Epithelial cell of esophagus (primary cell): ENCODE measurements at regions not wholly inside any gene's neighbourhood (a gene's known extent, or its start where the extent isn't known, plus 50 kb on each side); places are given as distances from the start of the nearest gene placed in this dataset.

Source experiments
- DNase-seq: peaks from one replicate; pipeline ENCODE4 v3.0.0; 2010; ENCODE audit warnings: low read depth
- H3K4me3 ChIP-seq: 2 replicates; pipeline ENCODE4 v1.5.1; 2011; ENCODE audit warnings: mild to moderate bottlenecking, low read length, control low read depth
- TF ChIP-seq, protein P1 (sequence below): IDR thresholded peaks from 2 replicates; pipeline ENCODE4 v1.5.1; 2011; ENCODE audit warnings: low read depth, mild to moderate bottlenecking, low read length, control low read depth, inconsistent platforms; ENCODE audit not compliant: insufficient read depth; ENCODE audit errors: missing control alignments

DNA sequence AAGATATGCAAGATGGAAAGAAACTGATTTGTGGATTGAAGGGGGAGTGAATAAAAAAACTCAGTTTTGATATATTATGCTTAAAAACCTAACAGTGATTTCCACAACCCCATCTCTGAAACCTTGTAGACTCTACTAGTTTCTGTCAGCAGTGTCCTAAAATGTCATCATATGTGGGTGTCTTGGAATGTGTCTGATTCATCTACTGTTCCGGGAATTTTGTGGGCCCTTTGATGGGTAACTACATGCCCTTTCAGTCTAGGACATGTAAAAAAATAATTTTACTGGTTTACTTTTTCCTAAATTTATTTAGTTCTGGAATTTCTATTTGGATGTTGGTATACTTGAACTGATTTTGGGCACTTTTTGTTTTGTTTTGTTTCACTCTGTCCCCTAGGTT lies 118.9 kb upstream of the NMUR2 start:
- DNase-seq, result peak; percentile 13
- TF ChIP-seq, protein P1, sequence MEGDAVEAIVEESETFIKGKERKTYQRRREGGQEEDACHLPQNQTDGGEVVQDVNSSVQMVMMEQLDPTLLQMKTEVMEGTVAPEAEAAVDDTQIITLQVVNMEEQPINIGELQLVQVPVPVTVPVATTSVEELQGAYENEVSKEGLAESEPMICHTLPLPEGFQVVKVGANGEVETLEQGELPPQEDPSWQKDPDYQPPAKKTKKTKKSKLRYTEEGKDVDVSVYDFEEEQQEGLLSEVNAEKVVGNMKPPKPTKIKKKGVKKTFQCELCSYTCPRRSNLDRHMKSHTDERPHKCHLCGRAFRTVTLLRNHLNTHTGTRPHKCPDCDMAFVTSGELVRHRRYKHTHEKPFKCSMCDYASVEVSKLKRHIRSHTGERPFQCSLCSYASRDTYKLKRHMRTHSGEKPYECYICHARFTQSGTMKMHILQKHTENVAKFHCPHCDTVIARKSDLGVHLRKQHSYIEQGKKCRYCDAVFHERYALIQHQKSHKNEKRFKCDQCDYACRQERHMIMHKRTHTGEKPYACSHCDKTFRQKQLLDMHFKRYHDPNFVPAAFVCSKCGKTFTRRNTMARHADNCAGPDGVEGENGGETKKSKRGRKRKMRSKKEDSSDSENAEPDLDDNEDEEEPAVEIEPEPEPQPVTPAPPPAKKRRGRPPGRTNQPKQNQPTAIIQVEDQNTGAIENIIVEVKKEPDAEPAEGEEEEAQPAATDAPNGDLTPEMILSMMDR, result no peak
- H3K4me3 ChIP-seq, result no peak overlapping the region

DNA sequence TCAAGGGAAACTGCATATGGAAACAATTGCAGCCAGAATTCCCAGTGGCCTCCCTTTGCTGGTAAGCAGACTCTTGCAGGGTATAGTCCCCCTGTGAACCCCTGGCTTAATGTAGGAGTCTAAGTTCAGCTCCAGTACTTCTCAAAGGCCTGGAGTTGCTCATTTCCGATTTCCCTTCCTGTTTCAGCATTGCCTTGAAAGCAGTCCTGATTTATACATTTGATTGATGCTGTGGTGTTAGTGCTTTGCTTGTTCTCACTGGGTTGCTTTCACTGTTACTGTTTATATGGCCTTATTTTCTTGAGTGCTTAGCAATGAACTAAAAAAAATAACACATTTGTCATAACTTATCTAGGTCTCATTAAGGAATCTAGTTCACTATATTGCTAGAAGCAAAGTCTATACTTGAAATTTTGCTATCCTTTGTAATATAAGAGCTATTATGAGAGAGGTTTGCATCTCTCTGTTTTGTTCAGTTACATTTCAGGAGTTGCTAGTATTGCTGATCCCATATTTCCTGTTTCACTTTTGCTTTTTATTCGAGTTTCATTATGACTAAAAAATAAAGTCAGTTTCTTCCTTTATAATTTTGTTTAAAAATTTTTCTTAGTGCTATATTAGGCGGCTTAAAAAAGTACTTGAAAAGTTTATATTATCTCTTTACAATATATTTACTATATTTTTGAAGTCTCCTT lies 122.4 kb upstream of the NMUR2 start:
- H3K4me3 ChIP-seq, result no peak overlapping the region
- TF ChIP-seq, protein P1, result no peak
- DNase-seq, result no peak

DNA sequence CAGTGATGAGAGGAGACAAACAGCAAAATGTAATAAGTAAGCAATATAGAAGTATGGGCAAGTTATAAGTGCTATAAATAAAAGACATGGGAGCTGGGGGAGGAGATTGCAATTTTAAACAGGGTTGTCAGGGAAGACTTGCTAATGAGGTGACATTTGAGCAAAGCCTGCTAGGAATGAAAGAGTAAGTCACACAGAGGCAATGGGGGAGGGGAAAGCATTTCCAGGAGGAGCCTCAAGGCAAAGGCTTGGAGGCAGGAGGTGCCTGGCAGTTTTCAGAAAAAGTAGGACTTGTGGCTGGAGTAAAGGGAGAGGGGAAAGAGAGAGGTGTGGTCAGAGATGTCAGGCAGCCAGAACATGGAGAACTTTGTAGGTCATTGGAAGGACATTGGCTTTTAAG lies 124.4 kb upstream of the NMUR2 start:
- no peak overlapping the region for H3K4me3 ChIP-seq
- no peak for DNase-seq
- TF ChIP-seq, protein P1, result no peak

DNA sequence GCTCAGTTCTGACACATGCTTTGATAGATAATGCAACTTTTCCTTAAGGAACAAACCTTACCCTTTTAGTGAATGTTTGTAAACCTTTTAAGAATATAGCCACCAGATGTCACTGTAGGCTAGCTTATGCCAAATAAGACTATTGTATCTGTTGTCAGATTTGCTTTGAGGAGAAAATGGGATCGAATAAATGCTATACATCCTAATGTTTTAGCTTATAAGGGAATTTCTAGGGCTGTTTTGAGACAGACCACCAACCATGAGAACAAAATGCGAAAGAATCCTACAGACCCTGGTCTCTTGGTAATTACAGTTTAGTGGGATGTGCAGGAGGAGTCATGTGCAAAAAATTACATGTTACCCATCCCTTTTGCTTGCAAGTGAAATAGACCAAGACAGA lies 127.6 kb upstream of the NMUR2 start:
- peak; percentile 73 for DNase-seq
- TF ChIP-seq, protein P1, result peak; percentile 47
- H3K4me3 ChIP-seq, result no peak overlapping the region

DNA sequence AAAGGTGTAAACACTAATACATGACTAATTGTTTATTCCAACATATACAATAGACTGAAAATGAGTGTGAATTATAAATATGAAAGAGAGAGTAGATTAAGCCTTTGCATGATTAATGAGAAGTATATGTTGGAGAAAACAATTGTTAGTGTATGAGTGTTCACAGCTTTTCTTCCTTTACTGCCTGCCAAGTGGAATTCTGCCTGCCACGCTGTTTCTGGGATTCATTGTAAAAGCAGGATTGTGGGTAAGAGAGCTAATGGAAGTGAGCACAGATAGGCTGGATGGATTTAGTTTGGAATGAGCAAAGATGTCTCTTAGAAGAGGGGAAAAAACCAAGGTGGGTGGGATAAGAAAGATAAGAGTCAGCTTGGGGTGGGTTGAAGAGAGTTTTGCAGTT lies 129.6 kb upstream of the NMUR2 start:
- no peak overlapping the region for H3K4me3 ChIP-seq
- TF ChIP-seq, protein P1, result no peak
- DNase-seq, result no peak

DNA sequence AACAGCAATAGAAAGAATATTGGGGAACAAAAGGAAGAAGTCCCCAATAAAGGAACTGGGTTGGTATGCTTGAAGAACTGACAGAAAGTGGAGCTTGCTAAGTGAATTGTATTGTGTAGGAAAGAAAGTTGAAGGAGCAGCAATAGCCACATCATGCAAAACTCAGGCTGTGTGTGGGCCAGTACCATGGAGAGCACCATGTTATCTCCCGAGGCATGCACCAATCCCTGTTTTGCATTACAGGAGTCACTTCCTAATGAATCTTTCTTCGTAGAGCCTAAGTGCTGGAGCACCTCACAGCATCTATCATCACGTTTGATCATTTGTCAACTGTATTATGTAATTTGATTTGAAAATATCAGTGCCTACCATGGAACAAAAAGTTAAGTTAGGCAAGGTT lies 137.7 kb upstream of the NMUR2 start:
- TF ChIP-seq, protein P1, result no peak
- peak; percentile 75 for DNase-seq

DNA sequence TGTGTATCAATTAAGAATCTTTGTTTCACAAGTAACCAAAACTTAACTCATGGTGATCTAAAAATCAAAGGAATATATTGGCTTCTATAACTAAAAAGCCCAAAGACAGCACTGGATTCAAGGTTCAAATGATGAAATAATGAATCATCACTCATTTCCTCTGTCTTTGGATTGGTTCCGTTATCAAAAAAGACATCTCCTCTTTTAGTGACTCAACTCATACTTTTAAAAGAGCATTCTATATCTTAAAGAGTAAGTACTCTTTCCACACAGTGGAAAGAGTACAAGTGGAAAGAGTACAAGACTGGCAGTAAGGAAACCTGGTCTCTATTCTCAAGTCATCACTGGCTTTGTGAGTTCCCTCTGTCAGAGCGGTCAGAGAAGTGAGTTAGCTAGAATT lies 141.4 kb upstream of the NMUR2 start:
- no peak for DNase-seq
- no peak overlapping the region for H3K4me3 ChIP-seq
- TF ChIP-seq, protein P1, result no peak

More for the DNA sequence above, 137.7 kb upstream of the NMUR2 start:
- H3K4me3 ChIP-seq, result no peak overlapping the region
